Erythroblast (primary cell): ENCODE measurements at regions not wholly inside any gene's neighbourhood (a gene's known extent, or its start where the extent isn't known, plus 50 kb on each side); places are given as distances from the start of the nearest gene placed in this dataset.

Experiments
- GATA1 ChIP-seq: IDR thresholded peaks from 2 replicates; pipeline ENCODE4 v1.6.1; 2011; ENCODE audit warnings: low read depth, mild to moderate bottlenecking, control low read depth, low read length, moderate library complexity
- POLR2A ChIP-seq: IDR thresholded peaks from 2 replicates; pipeline ENCODE4 v1.6.1; 2011; ENCODE audit warnings: mild to moderate bottlenecking, low read length

- TF ChIP-seq POLR2A (no peak), GATA1 (no peak)
These were observed 506.2 kb upstream of the ZWINT start for GRCh38 chr10:56867236-56867635.
